SU-DHL-6 (cell line): ENCODE measurements at regions not wholly inside any gene's neighbourhood (a gene's known extent, or its start where the extent isn't known, plus 50 kb on each side); places are given as distances from the start of the nearest gene placed in this dataset.

Source experiments
- H2AFZ ChIP-seq: fragments of 200-600 bp; sonication (generic); 2 replicates; pipeline ENCODE4 v1.6.1; 2014; ENCODE audit warnings: low read depth, mild to moderate bottlenecking, moderate library complexity, mixed read lengths, antibody characterized with exemption, low read length; ENCODE audit not compliant: severe bottlenecking
- H3F3A ChIP-seq: fragments of 200-600 bp; shearing (Covaris generic); 2 replicates; pipeline ENCODE4 v1.6.0; 2016; ENCODE audit warnings: antibody characterized with exemption, mild to moderate bottlenecking; ENCODE audit not compliant: insufficient read depth
- H3K27ac ChIP-seq: fragments of 200-600 bp; sonication (generic); 2 replicates; pipeline ENCODE4 v1.5.1; 2016; ENCODE audit warnings: low read depth, mild to moderate bottlenecking, low read length, moderate library complexity, mixed read lengths
- H3K27me3 ChIP-seq: fragments of 200-600 bp; sonication (generic), shearing (Covaris generic); 2 replicates; pipeline ENCODE4 v1.6.0; 2014; ENCODE audit warnings: mild to moderate bottlenecking, low read length
- H3K36me3 ChIP-seq: fragments of 200-600 bp; sonication (generic); 2 replicates; pipeline ENCODE4 v1.6.1; 2014; ENCODE audit warnings: mild to moderate bottlenecking, low read length, mixed read lengths
- H3K4me2 ChIP-seq: fragments of 300-600, 200-600 bp; shearing (Covaris generic), sonication (generic); 2 replicates; pipeline ENCODE4 v1.6.0; 2014; ENCODE audit warnings: low read length, low read depth, mild to moderate bottlenecking; ENCODE audit not compliant: poor library complexity, severe bottlenecking
- H3K4me3 ChIP-seq: fragments of 200-600 bp; sonication (generic); 2 replicates; pipeline ENCODE4 v1.5.1; 2014; ENCODE audit warnings: antibody characterized with exemption, low read length, mild to moderate bottlenecking, mixed read lengths; ENCODE audit not compliant: insufficient read depth, poor library complexity, severe bottlenecking
- H3K79me2 ChIP-seq: fragments of 200-600 bp; sonication (generic); 2 replicates; pipeline ENCODE4 v1.6.1; 2014; ENCODE audit warnings: mild to moderate bottlenecking, low read length, moderate library complexity; ENCODE audit not compliant: insufficient read depth
- H3K9ac ChIP-seq: fragments of 200-600 bp; sonication (generic); 2 replicates; pipeline ENCODE4 v1.7.0; 2014; ENCODE audit warnings: mild to moderate bottlenecking, low read length
- H3K9me2 ChIP-seq: fragments of 200-600 bp; sonication (generic); replicated peaks from 2 replicates; pipeline ENCODE4 v1.6.1; 2014; ENCODE audit warnings: low read length; ENCODE audit not compliant: insufficient read depth
- H3K9me3 ChIP-seq: fragments of 200-600 bp; sonication (generic); 2 replicates; pipeline ENCODE4 v1.6.1; 2014; ENCODE audit warnings: low read length, mixed read lengths; ENCODE audit not compliant: insufficient read depth
- H4K20me1 ChIP-seq: fragments of 200-600 bp; sonication (generic); 2 replicates; pipeline ENCODE4 v1.6.1; 2014; ENCODE audit warnings: low read depth, mild to moderate bottlenecking, antibody characterized with exemption, low read length, moderate library complexity, mixed read lengths
- EZH2phosphoT487 ChIP-seq: fragments of 200-600 bp; sonication (generic), shearing (Covaris generic); conservative IDR thresholded peaks from 2 replicates; pipeline ENCODE4 v1.6.1; 2018; ENCODE audit warnings: mild to moderate bottlenecking, antibody characterized with exemption, low read length, moderate library complexity, mixed read lengths
- TF ChIP-seq, protein P1 (sequence below): fragments of 200-600 bp; sonication (generic); IDR thresholded peaks from one replicate; pipeline ENCODE4 v1.5.1; 2017; ENCODE audit warnings: antibody characterized with exemption, mild to moderate bottlenecking, low read length, moderate library complexity; ENCODE audit not compliant: insufficient read depth, poor library complexity, severe bottlenecking

DNA sequence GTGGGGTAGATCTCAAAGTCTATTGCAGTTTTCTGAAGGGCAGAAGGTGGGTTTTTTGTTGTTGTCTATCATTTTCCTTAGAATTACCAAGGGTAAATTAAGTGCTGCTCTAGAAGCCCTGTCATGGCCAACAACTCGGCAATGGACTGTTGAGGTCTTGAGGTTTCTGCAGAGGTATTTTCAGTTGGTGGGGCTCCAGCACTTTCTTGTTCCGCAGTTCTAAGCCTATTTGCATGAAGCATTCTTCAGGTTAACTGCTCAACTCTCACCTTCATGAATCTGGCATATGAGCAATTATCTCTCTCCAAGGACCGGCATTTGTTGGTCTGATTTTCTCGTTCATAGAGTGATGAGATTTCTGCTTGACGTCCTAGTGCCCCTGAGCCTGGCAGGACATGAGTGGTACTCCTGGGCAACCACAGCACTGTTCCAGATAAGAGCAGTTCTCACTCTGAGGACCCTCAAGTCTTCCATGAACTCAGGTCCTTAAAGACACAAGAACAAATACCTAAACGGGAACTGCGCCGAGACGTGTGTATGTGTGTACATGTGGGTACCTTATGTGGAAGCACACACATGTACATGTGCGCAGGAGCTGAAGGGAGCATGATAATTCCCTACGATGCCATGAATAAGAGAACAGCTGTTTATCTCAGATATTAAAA, 544.5 kb downstream of the CSNK1G3 start:
- Histone ChIP-seq H3K27me3 (no peaks in the 10 kb centered on the region), H3K4me3 (peak overlapping the region; percentile 20), H3K9ac (peak overlapping the region; percentile 50), H3K79me2 (no peaks in the 10 kb centered on the region), H3K4me2 (peak overlapping the region; percentile 74), H3K9me2 (no peaks in the 10 kb centered on the region), H3K9me3 (no peaks in the 10 kb centered on the region), H3F3A (peaks cover 19% of the 10 kb centered on the region), H4K20me1 (no peaks in the 10 kb centered on the region), H3K36me3 (no peaks in the 10 kb centered on the region), H2AFZ (peak overlapping the region; percentile 49), H3K27ac (peak overlapping the region; percentile 87)
- TF ChIP-seq EZH2phosphoT487 = no peak
- TF ChIP-seq, protein P1, sequence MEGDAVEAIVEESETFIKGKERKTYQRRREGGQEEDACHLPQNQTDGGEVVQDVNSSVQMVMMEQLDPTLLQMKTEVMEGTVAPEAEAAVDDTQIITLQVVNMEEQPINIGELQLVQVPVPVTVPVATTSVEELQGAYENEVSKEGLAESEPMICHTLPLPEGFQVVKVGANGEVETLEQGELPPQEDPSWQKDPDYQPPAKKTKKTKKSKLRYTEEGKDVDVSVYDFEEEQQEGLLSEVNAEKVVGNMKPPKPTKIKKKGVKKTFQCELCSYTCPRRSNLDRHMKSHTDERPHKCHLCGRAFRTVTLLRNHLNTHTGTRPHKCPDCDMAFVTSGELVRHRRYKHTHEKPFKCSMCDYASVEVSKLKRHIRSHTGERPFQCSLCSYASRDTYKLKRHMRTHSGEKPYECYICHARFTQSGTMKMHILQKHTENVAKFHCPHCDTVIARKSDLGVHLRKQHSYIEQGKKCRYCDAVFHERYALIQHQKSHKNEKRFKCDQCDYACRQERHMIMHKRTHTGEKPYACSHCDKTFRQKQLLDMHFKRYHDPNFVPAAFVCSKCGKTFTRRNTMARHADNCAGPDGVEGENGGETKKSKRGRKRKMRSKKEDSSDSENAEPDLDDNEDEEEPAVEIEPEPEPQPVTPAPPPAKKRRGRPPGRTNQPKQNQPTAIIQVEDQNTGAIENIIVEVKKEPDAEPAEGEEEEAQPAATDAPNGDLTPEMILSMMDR = no peak

DNA sequence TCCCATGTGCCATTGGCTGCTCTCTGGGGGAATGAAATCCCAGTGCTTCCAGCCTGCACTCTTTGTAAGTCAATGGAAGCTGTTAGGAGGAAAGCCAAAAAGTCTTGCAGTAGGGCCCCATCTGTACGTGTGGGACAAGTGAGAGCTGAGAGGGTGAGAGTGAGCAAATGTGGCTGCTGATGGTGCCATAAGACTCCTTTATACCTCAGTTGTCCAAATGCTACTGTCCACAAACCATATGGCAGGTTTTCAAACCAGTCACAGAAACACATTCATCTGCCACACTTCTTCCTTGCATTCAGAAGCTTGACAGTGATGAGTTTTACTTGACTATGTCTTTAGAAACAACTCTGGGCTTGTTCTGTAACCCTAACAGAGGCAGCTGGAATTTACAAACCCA, 543.8 kb downstream of the CSNK1G3 start:
- Histone ChIP-seq H3K27ac (peak overlapping the region; percentile 87), H3K9ac (no peak overlapping the region), H3K4me2 (peak overlapping the region; percentile 74), H3K79me2 (no peaks in the 10 kb centered on the region), H3K9me3 (no peaks in the 10 kb centered on the region), H3F3A (peaks cover 19% of the 10 kb centered on the region), H2AFZ (no peak overlapping the region), H3K36me3 (no peaks in the 10 kb centered on the region), H3K27me3 (no peaks in the 10 kb centered on the region), H4K20me1 (no peaks in the 10 kb centered on the region), H3K9me2 (no peaks in the 10 kb centered on the region), H3K4me3 (no peak overlapping the region)
- TF ChIP-seq EZH2phosphoT487 = no peak
- TF ChIP-seq, protein P1 = no peak

DNA sequence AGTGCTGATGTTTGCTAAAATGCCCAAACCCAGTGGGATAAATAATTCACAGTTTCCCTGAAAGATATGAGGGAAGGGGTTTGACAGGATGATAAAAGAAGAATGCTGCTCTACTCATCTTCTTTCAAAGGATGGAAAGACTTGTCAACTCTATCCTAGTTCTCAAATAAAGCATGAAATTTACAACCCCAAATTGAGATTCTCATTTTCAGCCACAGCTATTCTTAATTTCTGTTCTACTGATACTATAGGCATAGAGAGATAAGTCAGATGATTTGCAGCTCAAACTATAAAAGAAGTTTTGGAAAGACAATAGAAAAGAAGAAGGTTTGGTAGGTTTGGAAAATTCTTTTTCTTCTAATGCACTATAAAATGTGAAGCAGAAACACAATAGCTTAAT, 542.6 kb downstream of the CSNK1G3 start:
- Histone ChIP-seq H3K36me3 (no peaks in the 10 kb centered on the region), H3K27ac (no peak overlapping the region)

More for the DNA sequence above, 542.6 kb downstream of the CSNK1G3 start:
- H4K20me1 ChIP-seq = no peaks in the 10 kb centered on the region
- no peak overlapping the region for H2AFZ ChIP-seq
- no peaks in the 10 kb centered on the region for H3K9me2 ChIP-seq
- H3K27me3 ChIP-seq = no peaks in the 10 kb centered on the region
- no peaks in the 10 kb centered on the region for H3K79me2 ChIP-seq
- TF ChIP-seq, protein P1 = no peak
- TF ChIP-seq EZH2phosphoT487 = no peak
- no peak overlapping the region for H3K4me3 ChIP-seq
- H3K9me3 ChIP-seq = no peaks in the 10 kb centered on the region
- H3K9ac ChIP-seq = no peak overlapping the region
- H3F3A ChIP-seq = peaks cover 19% of the 10 kb centered on the region
- no peak overlapping the region for H3K4me2 ChIP-seq
